Stimulated activated naive CD8-positive, alpha-beta T cell treated with anti-CD3 and anti-CD28 coated beads, Interleukin-15, amount 100 ng/mL, for 72 hours (primary cell): ENCODE measurements at regions not wholly inside any gene's neighbourhood (a gene's known extent, or its start where the extent isn't known, plus 50 kb on each side); places are given as distances from the start of the nearest gene placed in this dataset.

Source experiments
- ATAC-seq: fragments of 150-1000 bp; cut with Tn5 transposase; 2 replicates; pipeline ENCODE4 v1.10.0; 2021; ENCODE audit warnings: mild to moderate bottlenecking, moderate library complexity
- DNase-seq, 2 donors: peaks; one replicate each; pipeline ENCODE4 v3.0.0; 2021 to 2022
- H3K27ac Mint-ChIP-seq, 2 donors: one replicate each; pipeline ENCODE4 v1.8.0; 2022; ENCODE audit warnings: mild to moderate bottlenecking in 2 of 2, mixed read lengths in 2 of 2, moderate library complexity in 2 of 2
- H3K27me3 Mint-ChIP-seq: one replicate; pipeline ENCODE4 v1.8.0; 2022; ENCODE audit warnings: mixed read lengths
- H3K4me1 Mint-ChIP-seq: one replicate; pipeline ENCODE4 v1.8.0; 2022; ENCODE audit warnings: mild to moderate bottlenecking, mixed read lengths
- H3K4me3 Mint-ChIP-seq, 2 donors: one replicate each; pipeline ENCODE4 v1.8.0; 2022; ENCODE audit warnings: mild to moderate bottlenecking in 2 of 2, mixed read lengths in 2 of 2, moderate library complexity in 1 of 2
- H3K9me3 Mint-ChIP-seq, 2 donors: one replicate each; pipeline ENCODE4 v1.8.0; 2022; ENCODE audit warnings: mixed read lengths in 2 of 2

DNA sequence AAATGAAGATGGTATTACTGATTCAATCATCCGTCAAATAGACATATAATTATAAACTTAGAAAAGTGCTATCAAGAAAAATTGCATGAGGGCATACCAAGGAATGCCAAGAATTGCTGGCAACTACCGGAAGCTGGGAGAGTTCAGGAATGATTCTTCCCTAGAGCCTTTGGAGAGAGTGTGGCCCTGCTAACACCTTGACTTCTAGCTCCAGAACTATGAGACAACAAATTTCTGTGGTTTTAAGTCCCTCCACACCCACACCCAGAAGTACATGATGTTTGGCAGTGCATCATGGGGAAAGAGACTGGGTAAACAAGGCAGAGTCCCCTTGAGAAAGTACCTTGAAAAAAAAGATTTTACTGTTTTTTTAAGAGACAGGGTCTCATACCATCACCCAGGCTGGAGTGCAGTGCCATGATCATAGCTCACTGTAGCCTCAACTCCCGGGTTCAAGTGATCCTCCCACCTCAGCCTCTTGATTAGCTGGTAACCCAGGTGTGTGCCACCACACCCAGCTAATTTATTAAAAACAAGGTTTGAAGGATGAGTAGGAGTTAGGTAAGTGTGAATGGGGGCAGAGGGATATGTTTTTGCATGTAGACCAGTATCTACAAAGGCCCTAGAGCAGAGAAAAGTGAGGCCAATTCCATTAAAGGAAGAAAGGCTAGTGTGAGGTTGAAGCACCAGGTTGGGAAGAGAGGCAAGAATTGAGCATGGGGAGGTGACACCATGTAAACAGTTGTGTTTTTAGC lies 53.1 kb downstream of the GSX2 start:
- no peaks in the 10 kb centered on the region for H3K27me3 Mint-ChIP-seq
- peaks cover 6 to 13% of the 10 kb centered on the region in 2 donors for H3K9me3 Mint-ChIP-seq
- H3K27ac Mint-ChIP-seq = peak overlapping the region; percentile 8 to 47
- ATAC-seq = no peak
- no peak for DNase-seq
- H3K4me3 Mint-ChIP-seq = no peak overlapping the region
- no peaks in the 10 kb centered on the region for H3K4me1 Mint-ChIP-seq

DNA sequence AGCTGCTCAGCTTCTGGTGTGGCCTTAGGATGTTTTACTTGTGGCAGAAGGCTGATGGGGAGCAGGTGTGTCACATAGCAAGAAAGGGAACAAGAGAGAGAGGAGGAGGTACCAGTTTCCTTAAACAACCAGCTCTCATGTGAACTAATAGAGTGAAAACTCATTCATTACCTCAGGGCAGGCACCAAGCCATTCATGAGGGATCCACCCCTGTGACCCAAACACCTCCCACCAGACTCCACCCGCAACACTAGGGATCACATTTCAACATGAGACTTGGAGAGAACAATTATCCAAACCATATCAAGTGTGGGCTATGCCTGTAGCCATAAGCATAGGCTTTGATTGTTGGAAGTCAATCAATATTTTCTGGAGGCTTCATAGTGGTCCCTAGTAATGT lies 56.0 kb downstream of the GSX2 start:
- no peaks in the 10 kb centered on the region for H3K27me3 Mint-ChIP-seq

DNA sequence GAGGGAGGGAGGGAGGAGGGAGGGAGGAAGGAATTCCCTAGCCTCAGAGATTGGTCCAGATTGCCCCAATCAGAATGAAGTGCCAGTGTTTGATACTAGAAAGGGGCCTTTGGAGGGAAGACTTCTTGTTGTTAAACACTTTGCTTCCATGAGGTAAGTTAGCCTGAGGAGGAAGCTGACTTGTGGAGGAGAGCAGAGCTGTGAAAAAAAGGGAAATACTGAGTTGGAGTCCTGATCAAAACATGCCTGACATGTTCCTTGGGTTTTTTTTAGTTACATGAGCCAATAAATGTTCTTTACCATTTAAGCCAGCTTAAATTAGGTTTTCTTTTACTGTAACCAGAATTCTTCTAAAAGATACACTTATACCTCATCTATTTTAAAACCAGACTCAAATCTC lies 57.6 kb downstream of the GSX2 start:
- Mint-ChIP-seq H3K4me3 (no peak overlapping the region), H3K27me3 (no peaks in the 10 kb centered on the region), H3K9me3 (peaks cover 0 to 12% of the 10 kb centered on the region in 2 donors), H3K4me1 (no peaks in the 10 kb centered on the region), H3K27ac (no peak overlapping the region)
- DNase-seq = no peak
- ATAC-seq = no peak

More for the DNA sequence above, 56.0 kb downstream of the GSX2 start:
- Mint-ChIP-seq H3K4me3 (no peak overlapping the region), H3K27ac (peak overlapping the region in 1 of 2 donors; percentile 55), H3K9me3 (peaks cover 0 to 12% of the 10 kb centered on the region in 2 donors), H3K4me1 (no peaks in the 10 kb centered on the region)
- DNase-seq = no peak
- no peak for ATAC-seq

DNA sequence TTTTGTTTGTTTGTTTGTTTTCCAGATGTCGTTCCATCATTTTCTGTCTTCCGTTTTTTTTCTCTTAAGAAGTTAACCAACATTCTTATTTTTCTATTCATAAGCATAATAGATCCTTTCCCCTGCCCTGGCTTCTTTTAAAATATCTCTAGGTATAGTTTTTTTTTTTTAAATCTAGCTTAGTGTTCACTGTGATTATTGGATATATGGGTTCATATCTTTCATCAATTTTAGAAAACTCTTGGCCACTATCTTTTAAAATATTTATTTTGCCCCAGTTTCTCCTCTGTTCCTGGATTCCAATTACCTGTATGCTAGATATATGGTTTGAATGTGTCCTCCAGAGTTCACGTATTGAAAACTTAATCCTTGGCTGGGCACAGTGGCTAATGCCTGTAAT lies 59.6 kb downstream of the GSX2 start:
- DNase-seq = no peak
- Mint-ChIP-seq H3K27me3 (no peaks in the 10 kb centered on the region), H3K9me3 (peaks cover 0 to 12% of the 10 kb centered on the region in 2 donors), H3K4me3 (no peak overlapping the region), H3K4me1 (no peaks in the 10 kb centered on the region), H3K27ac (no peak overlapping the region)
- no peak for ATAC-seq

DNA sequence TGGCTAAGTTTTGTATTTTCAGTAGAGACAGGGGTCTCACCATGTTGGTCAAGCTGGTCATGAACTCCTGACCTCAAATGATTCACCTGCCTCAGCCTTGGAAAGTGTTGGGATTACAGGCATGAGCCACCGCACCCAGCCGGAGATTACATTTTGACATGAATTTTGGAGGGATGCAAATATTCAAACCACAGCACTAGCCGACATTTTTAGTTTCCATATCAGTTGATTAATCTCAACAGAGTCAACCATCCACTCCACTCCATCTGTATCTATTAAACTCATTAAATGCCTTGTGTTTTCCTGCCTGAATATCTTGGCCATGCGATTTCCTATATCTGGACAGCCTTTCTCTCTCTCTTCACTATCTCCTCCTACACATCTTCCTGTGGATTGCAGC lies 64.1 kb upstream of the PDGFRA start:
- Mint-ChIP-seq H3K9me3 (no peaks in the 10 kb centered on the region), H3K27me3 (peaks cover 10% of the 10 kb centered on the region), H3K4me1 (no peaks in the 10 kb centered on the region), H3K27ac (no peak overlapping the region), H3K4me3 (no peak overlapping the region)
- ATAC-seq (no peak), DNase-seq (no peak)

DNA sequence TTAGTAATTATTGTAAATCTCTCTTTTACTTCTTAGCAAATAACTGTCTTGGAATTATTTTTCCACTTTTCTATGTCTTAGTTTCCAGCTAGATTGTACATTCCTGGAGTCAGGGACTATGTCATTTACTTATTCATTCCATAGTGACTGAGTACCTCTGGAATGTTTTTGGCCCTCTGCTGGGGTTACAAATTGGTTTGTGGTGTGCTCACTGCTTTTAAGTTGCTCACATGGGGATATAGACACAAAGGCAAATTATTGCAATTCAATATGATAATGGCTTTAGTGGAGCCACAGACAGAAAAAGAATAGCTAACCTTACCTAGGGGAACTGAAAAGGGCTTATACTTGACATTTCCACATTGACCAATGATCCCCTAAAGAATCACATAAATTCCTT lies 63.7 kb upstream of the PDGFRA start:
- H3K27me3 Mint-ChIP-seq = peaks cover 15% of the 10 kb centered on the region
- no peak overlapping the region for H3K27ac Mint-ChIP-seq
- H3K4me3 Mint-ChIP-seq = no peak overlapping the region
- no peak for ATAC-seq
- DNase-seq = no peak
- H3K4me1 Mint-ChIP-seq = no peaks in the 10 kb centered on the region
- H3K9me3 Mint-ChIP-seq = no peaks in the 10 kb centered on the region

DNA sequence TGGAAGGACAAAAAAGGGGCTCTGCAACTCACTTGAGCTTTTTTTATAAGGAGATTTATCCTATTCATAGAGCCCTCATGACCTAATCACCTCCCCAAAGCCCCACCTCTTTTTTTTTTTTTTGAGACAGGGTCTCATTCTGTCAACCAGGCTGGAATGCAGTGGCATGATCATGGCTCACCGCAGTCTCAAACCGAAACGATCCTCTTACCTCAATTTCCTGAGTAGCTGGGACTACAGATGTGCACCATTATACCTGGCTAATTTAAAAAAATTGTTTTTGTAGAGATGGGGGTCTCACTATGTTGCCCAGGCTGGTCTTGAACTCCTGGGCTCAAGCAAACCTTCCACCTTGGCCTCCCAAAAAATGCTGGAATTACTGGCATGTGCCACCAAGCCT lies 61.6 kb upstream of the PDGFRA start:
- Mint-ChIP-seq H3K27me3 (peaks cover 20% of the 10 kb centered on the region), H3K27ac (no peak overlapping the region), H3K9me3 (no peaks in the 10 kb centered on the region), H3K4me1 (no peaks in the 10 kb centered on the region), H3K4me3 (no peak overlapping the region)
- ATAC-seq (no peak), DNase-seq (no peak)

DNA sequence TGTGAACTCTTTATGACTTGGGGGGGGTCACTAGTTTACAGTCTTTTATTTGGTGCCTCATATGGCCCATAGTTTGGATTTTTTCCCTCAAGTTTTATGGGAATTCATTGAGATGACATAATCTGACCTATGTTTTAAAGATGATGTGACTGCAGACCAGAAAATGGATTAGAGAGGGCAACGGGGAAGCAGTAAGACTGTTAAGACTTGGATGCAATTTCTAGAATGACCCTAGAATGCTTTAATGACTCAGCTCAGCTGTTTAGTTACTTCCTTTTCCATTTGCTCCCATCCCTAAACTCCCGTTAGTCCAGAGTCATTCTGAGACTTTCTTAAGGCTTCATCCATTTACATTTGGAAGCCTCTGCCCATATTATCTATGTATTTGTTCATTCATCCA lies 59.9 kb upstream of the PDGFRA start:
- ATAC-seq (no peak), DNase-seq (no peak)
- no peaks in the 10 kb centered on the region for H3K9me3 Mint-ChIP-seq
- peaks cover 28% of the 10 kb centered on the region for H3K27me3 Mint-ChIP-seq
- H3K27ac Mint-ChIP-seq = no peak overlapping the region
- no peaks in the 10 kb centered on the region for H3K4me1 Mint-ChIP-seq
- no peak overlapping the region for H3K4me3 Mint-ChIP-seq

DNA sequence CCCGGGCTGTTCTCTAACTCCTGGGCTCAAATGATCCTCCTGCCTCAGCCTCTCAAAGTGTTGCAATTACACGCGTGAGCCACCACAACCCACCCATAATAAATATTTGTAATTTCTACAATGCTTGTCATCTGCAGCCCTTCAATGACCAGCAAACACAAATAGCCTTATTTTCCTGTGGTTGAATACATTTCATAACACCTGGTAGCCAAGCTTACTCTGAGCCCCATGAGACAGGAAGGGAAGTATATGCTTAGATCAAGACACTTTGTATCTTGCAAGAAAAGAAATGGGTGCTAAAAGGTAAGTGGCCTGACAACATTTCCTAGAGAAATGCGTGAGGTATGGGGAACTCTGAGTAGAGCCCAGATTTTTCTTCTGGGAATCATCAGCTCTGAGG lies 56.9 kb upstream of the PDGFRA start:
- ATAC-seq = no peak
- Mint-ChIP-seq H3K27me3 (peaks cover 36% of the 10 kb centered on the region), H3K9me3 (no peaks in the 10 kb centered on the region), H3K4me1 (no peaks in the 10 kb centered on the region), H3K27ac (no peak overlapping the region), H3K4me3 (no peak overlapping the region)
- no peak for DNase-seq

DNA sequence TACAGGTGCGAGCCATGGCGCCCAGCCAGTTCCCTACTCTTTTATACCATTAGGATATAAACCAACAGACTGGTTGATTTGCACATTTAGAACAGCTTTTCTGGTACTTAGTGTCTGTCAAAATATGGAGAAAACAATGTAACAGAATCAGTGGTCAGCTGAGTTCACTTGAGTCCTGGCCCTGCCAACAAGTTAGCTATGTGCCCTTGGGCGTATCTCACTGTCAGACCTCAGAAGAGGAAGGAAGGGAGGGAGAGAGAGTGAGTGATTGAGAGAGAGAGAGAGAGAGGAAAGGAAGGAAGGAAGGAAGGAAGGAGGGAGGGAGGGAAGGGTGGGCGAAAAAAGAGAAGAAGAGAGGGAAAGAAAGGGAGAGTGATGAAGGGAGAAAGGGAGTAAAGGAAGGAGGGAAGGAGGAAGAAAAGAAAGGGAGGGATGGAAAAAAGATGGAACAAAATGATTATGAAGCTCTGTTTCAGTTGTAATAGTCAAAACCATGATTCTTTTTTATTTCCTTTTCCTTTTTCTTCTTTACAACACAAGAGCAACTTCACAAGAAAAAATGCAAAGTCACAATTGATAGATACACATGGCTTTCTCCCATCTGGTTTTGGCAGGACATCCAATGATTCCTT lies 55.7 kb upstream of the PDGFRA start:
- Mint-ChIP-seq H3K27ac (no peak overlapping the region), H3K9me3 (no peaks in the 10 kb centered on the region), H3K4me3 (no peak overlapping the region), H3K4me1 (no peaks in the 10 kb centered on the region), H3K27me3 (peaks cover 28% of the 10 kb centered on the region)
- ATAC-seq = no peak
- no peak for DNase-seq

DNA sequence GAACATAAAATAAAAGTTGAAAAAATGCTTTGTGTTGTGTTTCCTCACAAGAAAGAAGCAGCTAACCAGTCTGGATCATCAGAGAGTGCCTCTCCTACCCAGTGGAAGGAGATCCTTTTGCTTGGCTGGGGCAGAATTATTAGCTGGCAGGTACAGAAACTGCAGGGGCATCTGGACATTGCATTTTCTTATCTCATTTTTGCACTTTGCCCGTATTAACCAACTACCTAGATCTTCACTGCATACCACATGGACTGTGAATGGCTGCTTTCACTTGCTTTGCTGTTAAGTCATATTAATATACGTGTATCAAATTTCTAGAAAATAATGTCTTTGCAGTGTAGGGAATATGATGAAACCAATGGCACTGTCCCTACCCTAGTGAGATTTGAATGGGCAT lies 52.9 kb upstream of the PDGFRA start:
- no peak for ATAC-seq
- Mint-ChIP-seq H3K9me3 (no peaks in the 10 kb centered on the region), H3K27me3 (peaks cover 16% of the 10 kb centered on the region), H3K4me1 (no peaks in the 10 kb centered on the region), H3K27ac (no peak overlapping the region), H3K4me3 (no peak overlapping the region)
- DNase-seq = no peak
